Embryonic facial prominence (tissue), 1 donor: ENCODE measurements at regions not wholly inside any gene's neighbourhood (a gene's known extent, or its start where the extent isn't known, plus 50 kb on each side); places are given as distances from the start of the nearest gene placed in this dataset.
"Not testable (repeated sequence)": the region's sequence is repeated elsewhere in the genome, so short reads cannot be mapped to it uniquely, and the experiment has no call there.

Experiments used
- DNase-seq: peaks from one replicate; pipeline ENCODE4 v3.0.0-alpha.2; 2016; ENCODE audit errors: extremely low spot score

DNA sequence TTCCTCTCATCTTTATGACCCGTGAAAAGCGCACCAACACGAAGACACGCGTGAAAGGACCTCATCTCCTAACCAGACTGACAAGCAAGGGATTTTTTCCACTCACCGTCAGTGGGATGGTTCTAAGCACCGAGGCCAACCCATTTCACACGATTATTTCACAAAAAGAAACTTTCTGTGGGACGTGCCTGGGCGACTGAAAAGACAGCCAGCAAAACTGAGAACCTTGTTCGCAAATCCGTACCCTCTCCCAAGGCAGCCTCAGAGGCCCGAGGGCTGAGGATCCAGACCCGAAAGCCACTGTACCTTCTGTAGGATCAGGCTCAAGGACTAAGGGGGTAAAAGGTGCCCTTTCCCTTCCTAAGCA lies 84.9 kb upstream of the METTL9 start:
- DNase-seq = not testable (repeated sequence)

DNA sequence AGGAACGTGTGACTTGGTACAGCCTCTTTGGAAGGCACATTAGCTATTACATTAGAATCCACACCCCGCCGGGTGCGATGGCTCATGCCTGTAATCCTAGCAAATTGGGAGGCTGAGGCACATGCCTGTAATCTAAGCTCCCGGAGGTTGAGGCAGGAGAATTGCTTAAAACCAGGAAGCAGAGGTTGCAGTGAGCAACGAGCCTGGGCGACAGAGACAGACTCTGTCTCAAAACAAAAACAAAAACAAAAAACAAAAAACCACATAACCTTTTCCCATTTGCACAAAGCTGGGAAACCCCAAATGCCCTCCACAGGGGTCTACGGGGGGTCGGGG lies 82.7 kb upstream of the METTL9 start:
- DNase-seq = not testable (repeated sequence)

GRCh38 chr16:21517263-21517662 lies 82.1 kb upstream of the METTL9 start:
- not testable (repeated sequence) for DNase-seq

GRCh38 chr16:21519361-21520133 lies 79.8 kb upstream of the METTL9 start:
- not testable (repeated sequence) for DNase-seq

GRCh38 chr16:21520134-21521047 lies 79.0 kb upstream of the METTL9 start:
- peak; percentile 88 for DNase-seq

- DNase-seq = not testable (repeated sequence)
Measured at GRCh38 chr16:21521048-21521389, 78.4 kb upstream of the METTL9 start.

- not testable (repeated sequence) for DNase-seq
Measured at GRCh38 chr16:21521390-21522143, 77.8 kb upstream of the METTL9 start.

DNA sequence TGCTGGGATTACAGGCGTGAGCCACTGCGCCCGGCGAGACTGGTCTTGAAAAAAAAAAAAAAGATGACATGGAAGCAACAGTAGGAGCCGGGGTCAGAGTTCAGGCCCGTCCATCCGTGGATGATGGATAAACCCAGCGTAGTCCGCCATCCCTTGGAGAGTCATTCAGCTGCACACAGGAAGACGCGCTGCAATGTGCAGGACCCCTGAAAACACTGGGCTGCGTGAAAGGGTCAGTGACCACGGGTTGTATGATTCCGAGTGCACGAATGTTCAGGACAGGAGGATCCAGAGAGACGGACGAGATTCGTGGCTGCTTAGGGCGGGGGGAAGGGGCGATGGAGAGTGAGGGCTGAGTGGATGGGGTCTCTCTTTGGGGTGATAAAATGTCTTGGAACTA lies 76.5 kb upstream of the METTL9 start:
- DNase-seq = not testable (repeated sequence)

GRCh38 chr16:21523411-21524067 lies 75.8 kb upstream of the METTL9 start:
- no peak for DNase-seq

DNA sequence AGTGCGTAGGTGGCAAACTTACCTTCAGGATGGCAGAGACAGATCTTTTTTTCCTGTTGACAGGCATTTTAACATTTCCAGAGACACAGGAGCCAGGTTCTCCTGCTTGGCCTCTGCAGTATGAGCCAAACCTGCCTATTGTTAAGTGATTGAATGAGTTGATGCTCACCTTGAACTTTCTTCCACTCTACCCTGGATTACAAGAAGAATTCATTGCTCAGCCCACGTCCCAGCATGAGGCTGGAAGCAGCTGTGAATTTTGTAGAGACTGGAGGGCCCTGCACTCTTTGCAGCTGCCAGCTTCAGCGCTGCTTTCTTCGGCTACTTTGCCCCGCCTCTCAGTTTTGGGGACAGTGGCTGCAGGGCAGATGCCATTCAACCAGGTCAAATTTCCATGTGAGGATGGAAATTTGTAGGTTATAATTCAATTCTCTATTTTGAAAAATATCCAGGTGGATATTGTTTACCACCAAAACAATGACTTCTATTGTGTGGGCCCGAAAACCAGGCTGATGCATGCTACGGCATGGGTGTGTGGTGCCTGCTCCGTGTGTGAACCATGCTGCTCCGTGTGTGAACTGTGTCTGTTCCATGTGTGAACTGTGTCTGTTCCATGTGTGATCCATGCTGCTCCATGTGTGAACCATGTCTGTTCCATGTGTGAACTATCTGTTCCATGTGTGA lies 75.2 kb upstream of the METTL9 start:
- DNase-seq = no peak

- DNase-seq = not testable (repeated sequence)
Measured at GRCh38 chr16:21524752-21525028, 74.7 kb upstream of the METTL9 start.

DNA sequence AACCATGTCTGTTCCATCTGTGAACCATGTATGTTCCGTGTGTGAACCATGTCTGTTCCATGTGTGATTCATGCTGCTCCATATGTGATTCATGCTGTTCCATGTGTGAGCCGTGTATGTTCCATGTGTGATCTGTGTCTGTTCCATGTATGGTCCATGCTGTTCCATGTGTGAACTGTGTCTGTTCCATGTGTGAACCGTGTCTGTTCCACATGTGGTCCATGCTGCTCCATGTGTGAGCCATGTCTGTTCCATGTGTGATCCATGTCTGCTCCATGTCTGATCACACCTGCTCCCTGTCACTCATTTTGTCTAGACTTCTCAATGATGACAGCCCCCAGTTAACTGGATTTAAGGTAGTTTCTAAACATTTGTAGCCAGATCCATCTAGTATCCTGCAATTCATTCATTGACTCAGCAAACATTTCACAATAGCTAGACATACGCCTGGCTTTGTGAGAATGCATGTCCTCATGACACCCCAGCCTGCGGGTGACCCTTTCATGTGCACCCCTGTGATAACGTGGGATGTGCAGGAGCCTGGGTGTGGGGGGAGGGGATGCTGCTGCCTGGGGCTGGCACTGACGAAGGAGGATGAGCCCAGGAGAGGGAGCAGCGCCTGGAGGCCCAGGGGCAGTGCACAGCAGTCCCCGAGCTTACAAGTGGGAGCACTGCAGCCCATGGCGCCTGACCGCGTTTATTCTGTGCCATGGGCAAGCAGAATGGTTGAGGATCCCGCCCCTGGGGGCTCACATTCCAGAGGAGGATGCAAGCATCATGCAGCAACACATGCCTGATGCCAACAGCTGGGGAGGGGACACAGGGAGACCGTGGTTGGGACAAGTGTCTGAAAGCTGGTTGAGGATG lies 74.1 kb upstream of the METTL9 start:
- not testable (repeated sequence) for DNase-seq

DNA sequence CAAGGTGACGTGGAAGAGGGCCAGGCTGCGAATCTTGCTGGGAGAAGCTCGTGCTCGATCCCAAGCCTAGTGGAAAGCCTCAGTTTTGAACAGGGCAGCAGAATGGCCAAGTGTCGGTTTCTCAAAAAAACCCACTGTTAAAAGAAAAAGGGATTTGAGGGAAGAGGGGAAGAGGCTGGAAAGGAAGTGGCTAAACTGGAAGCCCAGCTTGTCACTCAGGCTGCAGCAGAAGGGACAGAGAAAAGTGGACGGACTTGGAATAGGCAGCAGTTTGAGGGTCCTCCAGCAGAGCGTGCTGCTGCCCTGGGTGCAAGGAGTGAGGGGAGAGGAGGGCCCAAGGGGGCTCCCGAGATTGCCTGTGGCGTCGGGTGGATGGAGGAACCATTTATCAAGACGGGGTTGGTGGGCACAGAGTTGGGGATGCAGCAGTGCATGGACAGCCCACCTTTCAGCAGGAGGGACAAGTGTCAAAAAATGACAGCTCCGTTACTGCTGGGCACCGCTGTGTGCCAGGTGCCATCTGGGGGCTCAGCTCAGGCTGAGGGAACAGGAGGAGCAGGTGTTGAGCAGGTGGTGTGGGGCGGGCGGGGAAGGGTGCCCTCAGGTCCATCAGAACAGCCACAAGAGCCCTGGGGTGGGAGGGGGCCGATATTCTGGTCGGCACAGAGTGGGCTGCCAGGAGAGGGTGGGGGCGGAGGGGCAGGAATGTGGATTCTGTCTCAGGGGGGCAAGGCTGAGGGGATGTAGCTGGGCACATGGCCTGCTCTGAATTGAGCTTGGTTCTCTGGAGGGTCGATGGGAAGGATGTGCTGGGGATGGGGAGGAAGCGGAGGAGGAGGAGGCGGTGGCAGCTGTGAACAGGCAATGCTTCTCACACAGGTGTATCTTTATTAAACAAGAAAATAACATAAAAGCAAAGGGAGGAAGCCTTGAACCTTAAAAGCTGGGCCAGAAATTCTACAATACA lies 73.1 kb upstream of the METTL9 start:
- not testable (repeated sequence) for DNase-seq

DNA sequence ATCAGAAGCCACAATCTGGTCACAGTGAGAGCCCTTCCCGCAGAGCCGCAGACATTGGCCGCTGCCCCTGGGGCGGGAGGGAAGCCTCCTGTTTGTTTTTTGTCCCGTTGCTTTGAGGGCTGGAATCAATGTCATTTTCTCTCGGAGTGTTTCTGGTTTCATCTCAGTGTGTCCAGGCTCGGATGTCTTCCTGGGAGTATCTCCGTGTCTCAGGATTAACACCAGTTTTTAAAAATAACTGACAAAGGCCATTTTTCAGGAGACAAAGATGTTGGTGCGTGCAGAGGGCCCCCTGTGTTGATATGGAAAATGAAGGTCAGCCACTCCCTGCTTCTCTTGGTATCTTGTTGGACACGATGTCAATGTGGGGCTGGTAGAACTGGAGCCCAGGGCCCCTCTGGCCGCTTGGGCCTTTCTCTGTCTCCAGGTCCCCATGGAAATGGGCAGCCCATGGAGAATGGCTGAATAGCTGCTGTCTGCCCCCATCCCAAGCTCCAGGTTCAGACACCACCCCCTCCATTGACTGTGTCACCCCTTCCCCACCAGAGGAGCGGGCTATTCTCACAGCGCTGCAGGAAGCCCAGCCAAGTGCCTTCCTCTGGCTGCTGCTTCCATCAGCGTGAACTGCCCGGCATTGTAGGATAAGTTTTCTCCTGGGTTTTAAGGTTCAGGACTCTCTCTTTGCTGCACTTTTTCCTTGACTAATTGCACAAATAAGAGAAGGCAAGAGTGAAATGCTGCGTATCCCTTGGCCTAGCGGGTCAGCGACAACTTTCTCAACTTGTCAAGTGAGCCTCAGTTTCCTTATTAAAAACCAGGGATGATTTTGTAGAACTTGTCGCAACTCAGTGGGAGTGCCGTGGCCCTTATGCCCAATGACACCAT lies 72.2 kb upstream of the METTL9 start:
- no peak for DNase-seq

DNA sequence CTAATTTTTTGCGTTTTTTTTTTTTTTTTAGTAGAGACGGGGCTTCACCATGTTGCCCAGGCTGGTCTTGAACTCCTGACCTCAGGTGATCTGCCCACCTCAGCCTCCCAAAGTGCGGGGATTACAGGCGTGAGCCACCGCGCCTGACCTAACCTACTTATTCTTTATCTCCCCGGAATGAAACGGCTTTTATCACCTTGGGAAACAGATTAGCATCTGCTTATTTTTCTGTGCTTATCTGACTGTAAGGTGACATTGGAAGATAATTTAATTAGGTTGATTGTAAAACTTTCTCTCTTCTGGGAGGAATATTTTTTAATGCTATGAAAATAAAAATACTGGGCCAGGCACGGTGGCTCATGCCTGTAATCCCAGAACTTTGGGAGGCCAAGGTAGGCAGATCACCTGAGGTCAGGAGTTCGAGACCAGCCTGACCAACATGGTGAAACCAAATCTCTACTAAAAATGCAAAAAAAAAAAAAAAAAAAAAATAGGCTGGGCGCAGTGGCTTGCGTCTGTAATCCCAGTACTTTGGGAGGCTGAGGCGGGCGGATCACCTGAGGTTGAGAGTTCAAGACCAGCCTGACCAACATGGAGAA lies 70.2 kb upstream of the METTL9 start:
- DNase-seq = not testable (repeated sequence)

DNA sequence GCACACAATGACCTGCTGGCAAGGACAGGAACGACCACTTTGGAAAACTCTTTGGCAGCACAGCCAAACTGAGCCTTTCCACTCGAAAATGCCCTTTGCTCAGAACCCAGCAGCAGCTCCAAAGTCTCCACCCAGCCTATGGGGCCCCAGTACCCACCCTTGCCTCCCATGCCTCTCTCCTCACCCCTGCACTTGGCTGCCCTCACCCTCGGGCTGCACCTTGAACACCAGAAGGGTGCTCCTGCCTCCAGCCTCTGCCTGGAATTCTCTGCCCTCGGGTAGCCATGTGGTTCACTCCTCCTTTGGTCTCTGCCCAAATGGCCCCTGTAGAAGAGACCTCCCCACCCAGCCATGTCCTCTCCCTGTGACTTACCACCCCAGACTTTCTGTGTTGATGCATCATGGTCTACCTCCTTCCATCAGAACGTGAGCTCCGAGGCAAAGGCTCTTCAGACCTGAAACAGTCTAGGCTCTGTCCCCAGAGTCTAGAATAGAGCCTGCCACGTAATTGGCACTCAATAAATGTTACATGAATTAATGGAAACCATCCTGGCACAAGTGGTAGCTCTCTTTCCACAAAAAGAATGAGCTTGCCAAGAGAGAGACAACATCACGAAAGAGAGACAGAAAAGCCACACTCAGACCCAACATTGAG lies 68.5 kb upstream of the METTL9 start:
- not testable (repeated sequence) for DNase-seq

GRCh38 chr16:21532996-21533395 lies 66.4 kb upstream of the METTL9 start:
- DNase-seq = not testable (repeated sequence)
